Stimulated activated CD8-positive, alpha-beta memory T cell treated with anti-CD3 and anti-CD28 coated beads, Interleukin-2, amount 100 ng/mL, for 48 hours (primary cell): ENCODE measurements at regions not wholly inside any gene's neighbourhood (a gene's known extent, or its start where the extent isn't known, plus 50 kb on each side); places are given as distances from the start of the nearest gene placed in this dataset.

Experiments used
- DNase-seq, 2 donors: peaks; one replicate each; pipeline ENCODE4 v3.0.0-alpha.2; 2020; ENCODE audit warnings: low read depth in 2 of 2

DNA sequence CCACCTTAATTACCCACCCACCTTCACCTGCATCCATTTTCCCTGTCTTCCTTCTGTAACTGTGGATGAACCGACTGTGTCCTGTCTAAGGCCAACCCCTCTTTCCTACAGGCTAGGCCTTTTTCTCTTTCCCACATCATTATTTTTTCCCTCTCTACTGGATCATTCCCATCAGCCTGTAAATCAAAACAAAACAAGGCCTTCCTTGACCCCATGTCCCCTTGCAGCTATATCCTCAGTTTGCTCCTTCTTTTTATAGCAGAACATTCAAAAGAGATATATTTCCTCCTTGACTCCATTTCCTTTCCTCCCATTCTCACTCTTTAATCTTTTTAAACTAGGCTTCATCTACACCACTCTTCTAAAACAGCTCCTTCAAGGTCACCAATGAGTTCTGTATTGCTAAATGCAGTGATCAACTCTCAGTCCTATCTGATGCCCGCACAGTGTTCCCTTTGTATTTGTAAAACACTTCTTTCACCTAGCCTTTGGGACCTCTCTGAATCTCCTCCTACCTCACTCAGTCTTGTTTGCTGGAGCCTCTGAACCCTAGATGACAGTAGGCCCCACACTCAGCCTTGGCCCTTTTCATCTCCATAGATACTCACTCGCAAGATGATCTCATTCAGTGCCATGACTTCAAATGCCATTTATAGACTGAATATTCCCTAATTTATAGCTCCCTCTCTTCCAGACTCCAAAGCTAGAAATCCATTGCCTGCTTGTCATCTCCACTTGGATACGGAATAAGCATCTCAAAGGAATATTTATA lies 55.7 kb downstream of the CXCR4 start:
- DNase-seq: no peak

GRCh38 chr2:136060416-136060815 lies 57.5 kb downstream of the CXCR4 start:
- no peak for DNase-seq

DNA sequence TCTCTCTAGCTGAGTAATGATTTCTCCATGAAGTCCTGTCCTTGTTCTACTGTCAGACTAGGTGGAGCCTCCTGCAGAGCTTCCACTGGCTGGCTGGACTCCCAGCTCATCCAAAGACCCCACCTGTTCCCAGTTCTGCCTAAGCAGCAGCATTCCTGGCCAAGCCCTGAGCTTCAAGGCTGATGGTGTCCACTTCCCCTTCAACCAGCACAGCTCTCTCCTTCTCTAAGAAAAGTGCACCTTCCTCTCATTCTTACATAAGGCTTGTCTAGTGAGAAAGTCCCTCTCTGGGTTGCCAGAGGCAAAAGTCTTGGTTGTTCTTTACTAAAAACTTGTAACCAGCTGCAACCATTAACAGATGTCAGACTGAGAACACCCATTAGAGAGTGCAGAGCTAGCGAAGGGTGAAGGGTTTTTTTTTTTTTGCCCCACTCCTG lies 58.9 kb downstream of the CXCR4 start:
- DNase-seq: no peak

DNA sequence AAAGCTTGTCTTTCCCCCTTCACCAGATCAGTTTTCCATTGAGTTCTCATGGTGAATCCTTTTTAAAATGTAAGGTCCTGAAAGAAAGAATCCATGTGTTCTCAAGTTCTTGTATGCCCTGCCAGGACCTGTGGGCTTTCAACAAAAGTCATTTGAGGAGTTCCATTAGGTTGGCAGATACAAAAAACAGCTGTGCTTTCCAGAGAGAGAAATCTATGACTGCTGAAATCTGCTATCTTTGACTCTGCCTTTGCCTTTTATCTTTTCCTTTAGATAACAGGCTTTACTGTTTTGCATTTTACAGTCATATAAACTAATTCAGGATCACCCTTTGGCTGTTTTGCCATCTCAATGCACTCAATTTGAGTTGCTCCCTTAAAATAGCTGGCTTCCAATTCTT lies 59.7 kb downstream of the CXCR4 start:
- DNase-seq: no peak

DNA sequence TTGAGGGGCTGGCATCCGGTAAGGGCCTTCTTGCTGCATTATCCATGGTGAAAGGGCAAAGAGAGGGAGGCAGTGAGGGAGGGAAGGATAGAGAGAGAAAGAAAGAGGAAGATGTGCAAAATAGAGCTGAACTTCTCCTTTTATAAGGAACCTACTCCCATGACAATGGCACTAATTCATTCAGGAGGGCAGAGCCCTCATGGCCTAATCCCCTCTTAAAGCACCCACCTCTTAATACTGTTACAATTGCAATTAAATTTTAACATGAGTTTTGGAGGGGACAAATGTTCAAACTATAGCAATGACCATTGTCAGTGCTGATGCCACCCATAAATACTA lies 60.2 kb downstream of the CXCR4 start:
- no peak for DNase-seq

- peak; percentile 20 to 26 for DNase-seq
Observed at GRCh38 chr2:136057023-136057801, 60.7 kb downstream of the CXCR4 start.

GRCh38 chr2:136055929-136056688 lies 61.8 kb downstream of the CXCR4 start:
- no peak for DNase-seq

DNA sequence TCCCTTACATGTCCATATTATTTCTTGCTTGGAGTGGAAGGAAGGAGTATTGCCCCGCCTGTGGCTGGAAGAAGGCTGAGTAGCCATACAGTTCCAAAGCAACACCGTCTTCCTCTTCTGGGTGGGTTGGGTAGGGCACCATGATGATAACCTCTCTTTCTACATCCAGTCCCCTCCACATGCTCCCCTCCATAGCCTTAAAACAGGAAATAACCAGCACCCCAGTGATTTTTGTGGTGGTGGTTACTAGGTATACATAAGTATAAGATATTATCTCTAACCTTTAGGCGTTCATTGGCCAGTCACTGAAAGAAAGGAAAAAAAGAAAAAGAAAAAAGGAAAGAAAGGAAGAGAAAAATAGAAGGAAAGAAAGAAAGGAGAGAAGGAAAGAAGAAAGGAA lies 63.1 kb downstream of the CXCR4 start:
- no peak for DNase-seq

DNA sequence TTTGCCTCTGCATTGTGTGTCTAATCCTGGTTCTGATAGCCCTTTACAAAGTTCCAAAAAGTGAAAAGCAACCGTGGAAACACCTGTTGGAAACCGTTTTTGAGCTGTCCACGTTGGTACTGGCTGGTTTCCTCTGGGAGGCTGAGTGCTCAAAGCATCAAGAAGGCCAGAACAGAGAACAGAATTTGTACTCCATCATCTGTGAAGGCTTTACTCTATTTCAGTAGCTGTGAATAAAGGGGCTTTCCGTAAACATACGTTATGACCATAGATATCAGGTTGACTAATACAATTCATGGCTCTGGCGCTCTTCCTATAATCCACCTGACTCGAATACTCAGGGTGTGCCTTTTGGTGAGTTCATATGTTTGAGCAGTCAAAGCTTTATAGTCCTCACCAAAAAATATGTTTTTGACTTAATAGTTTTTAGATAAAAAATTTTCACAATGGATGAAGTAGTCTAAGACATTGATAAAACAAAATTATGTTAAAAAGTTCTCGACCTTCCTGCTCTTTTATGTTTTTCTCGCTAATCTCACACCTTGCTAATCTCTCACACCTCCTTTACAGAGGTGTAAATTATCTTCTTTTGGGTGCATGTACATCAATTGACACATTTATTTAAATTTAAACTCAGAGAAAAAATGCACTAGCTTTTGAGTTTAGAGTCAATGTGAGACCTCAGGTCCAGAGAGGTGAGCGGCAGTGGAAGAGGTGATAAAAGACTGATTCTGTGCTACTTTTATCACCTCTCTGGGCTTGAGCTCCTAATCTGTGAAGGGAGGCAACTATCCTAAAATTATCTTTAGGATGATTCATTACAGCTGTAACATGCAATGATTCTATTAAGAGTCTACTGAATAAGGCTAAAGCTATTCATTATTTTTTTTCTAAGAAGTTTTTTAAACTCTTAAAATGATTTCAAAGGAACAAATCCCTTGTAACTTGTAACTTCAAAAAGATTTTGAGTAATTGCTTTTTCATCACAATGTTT lies 65.3 kb downstream of the CXCR4 start:
- DNase-seq: no peak

DNA sequence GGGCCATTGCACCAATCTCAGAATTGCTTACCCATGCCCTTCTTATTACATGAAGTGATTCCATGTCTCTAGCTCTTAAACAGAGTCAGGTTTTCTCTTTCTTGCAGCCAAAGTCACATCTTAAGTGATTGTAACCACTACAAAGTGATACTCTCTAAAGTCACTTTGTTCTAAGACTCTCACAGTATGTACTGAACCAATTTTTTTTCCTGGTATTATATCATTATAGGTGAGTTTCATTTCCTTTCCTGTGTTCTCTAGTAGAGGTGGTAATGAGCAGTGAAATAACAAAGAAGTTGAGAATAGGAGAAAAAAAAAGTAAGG lies 66.3 kb upstream of the DARS1 start:
- no peak for DNase-seq

GRCh38 chr2:136051001-136051724 lies 65.7 kb upstream of the DARS1 start:
- no peak for DNase-seq

- no peak for DNase-seq
Observed at GRCh38 chr2:136049991-136050920, 64.8 kb upstream of the DARS1 start.

GRCh38 chr2:136049011-136049742 lies 63.8 kb upstream of the DARS1 start:
- DNase-seq: no peak

GRCh38 chr2:136045835-136046570 lies 60.6 kb upstream of the DARS1 start:
- DNase-seq: no peak

DNA sequence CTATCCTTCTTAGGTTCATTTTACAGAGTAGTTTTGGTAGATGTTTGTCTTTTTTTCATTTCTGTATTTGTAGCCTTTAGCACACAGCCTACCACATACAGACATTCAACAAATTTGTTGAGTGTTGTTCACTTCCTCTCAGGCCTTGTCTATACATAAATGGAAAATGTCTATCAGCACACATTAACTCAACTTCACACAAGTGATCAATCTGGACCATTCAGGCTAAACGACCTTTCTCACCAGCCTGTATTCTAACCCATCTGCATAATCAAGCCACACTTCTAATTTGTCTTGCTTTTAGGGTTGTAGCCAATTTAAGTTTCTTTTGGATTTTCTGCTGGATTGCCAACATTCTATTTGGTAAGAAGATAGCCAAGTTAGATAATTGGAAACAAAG lies 59.9 kb upstream of the DARS1 start:
- no peak for DNase-seq
